ENCODE measurements at regions not wholly inside any gene's neighbourhood (a gene's known extent, or its start where the extent isn't known, plus 50 kb on each side); places are given as distances from the start of the nearest gene placed in this dataset.

DNA sequence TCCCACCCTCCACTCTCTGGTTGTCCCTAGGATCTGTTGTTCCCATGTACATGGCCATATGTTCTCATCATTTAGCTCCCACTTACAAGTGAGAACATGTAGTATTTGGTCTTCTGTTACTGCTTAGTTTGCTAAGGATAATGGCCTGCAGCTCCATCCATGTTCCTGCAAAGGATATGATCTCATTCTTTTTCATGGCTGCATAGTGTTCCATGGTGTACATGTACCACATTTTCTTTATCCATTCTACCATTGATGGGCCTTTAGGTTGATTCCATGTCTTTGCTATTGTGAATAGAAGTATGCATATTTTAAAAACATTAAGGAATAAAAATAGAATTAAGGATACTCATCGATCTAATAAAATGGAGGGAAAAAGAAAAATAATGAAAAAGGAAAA lies 278.4 kb downstream of the MBNL1 start:
- no peak overlapping the region for H3K4me3 ChIP-seq (ENCODE audit: low read depth, low read length)
- TF ChIP-seq, protein P1, sequence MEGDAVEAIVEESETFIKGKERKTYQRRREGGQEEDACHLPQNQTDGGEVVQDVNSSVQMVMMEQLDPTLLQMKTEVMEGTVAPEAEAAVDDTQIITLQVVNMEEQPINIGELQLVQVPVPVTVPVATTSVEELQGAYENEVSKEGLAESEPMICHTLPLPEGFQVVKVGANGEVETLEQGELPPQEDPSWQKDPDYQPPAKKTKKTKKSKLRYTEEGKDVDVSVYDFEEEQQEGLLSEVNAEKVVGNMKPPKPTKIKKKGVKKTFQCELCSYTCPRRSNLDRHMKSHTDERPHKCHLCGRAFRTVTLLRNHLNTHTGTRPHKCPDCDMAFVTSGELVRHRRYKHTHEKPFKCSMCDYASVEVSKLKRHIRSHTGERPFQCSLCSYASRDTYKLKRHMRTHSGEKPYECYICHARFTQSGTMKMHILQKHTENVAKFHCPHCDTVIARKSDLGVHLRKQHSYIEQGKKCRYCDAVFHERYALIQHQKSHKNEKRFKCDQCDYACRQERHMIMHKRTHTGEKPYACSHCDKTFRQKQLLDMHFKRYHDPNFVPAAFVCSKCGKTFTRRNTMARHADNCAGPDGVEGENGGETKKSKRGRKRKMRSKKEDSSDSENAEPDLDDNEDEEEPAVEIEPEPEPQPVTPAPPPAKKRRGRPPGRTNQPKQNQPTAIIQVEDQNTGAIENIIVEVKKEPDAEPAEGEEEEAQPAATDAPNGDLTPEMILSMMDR (IDR thresholded peaks at IDR 0.05; ENCODE audit: low read depth, low read length), result no peak
- TF ChIP-seq MYC (IDR thresholded peaks at IDR 0.05; ENCODE audit: low read depth, low read length) (no peak), POLR2A (IDR thresholded peaks at IDR 0.05; ENCODE audit: extremely low read depth, insufficient read length) (no peak)
- TF ChIP-seq, protein P2, sequence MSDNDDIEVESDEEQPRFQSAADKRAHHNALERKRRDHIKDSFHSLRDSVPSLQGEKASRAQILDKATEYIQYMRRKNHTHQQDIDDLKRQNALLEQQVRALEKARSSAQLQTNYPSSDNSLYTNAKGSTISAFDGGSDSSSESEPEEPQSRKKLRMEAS (IDR thresholded peaks at IDR 0.05; ENCODE audit: low read depth, low read length), result no peak
- DNase-seq (ENCODE audit: low read depth), result no peak

DNA sequence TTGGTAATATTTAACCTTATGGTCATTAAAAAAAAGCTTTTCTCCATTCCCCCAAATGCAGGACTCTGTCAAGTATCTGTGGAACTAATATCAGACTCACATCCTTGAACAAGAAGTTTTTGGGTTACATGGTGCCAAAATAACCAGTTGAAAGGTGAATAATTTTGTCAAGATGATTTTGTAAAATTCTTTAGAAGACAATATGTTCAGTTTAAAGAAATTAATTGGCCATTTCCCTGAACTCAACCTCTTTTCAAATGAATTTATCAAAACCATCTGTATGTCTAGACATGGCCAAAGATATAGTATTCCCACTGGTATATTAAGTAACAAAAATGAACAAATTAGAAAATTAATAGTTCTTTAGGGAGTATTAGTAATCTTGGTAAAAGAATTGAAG lies 280.5 kb downstream of the MBNL1 start:
- DNase-seq (ENCODE audit: low read depth), result no peak
- H3K4me3 ChIP-seq (ENCODE audit: low read depth, low read length), result no peak overlapping the region
- TF ChIP-seq MYC (IDR thresholded peaks at IDR 0.05; ENCODE audit: low read depth, low read length), result no peak
- TF ChIP-seq, protein P1 (IDR thresholded peaks at IDR 0.05; ENCODE audit: low read depth, low read length), result no peak
- TF ChIP-seq, protein P2 (IDR thresholded peaks at IDR 0.05; ENCODE audit: low read depth, low read length), result no peak
- TF ChIP-seq POLR2A (IDR thresholded peaks at IDR 0.05; ENCODE audit: extremely low read depth, insufficient read length), result no peak

DNA sequence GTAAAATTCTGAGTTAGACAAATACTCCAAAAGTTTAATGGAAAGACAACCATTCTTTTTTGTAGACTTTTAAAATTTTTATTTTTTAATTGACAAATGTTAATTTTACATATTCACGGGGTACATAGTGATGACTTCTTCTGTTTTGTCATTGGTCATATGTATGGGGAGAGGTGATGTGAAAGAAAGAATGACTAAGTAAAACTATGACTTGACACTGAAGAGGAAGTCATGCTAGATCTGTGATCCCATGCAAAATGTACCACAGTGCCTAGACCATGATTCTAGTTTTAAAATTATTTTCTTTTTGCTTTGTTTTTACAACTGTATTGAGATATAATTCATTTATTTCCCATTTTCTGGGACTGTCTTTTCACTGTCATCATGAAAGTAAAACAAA lies 281.6 kb downstream of the MBNL1 start:
- DNase-seq (ENCODE audit: low read depth), result peak; percentile 5
- TF ChIP-seq, protein P2 (IDR thresholded peaks at IDR 0.05; ENCODE audit: low read depth, low read length), result no peak
- TF ChIP-seq POLR2A (IDR thresholded peaks at IDR 0.05; ENCODE audit: extremely low read depth, insufficient read length) (no peak), MYC (IDR thresholded peaks at IDR 0.05; ENCODE audit: low read depth, low read length) (no peak)
- TF ChIP-seq, protein P1 (IDR thresholded peaks at IDR 0.05; ENCODE audit: low read depth, low read length), result no peak
- no peak overlapping the region for H3K4me3 ChIP-seq (ENCODE audit: low read depth, low read length)

DNA sequence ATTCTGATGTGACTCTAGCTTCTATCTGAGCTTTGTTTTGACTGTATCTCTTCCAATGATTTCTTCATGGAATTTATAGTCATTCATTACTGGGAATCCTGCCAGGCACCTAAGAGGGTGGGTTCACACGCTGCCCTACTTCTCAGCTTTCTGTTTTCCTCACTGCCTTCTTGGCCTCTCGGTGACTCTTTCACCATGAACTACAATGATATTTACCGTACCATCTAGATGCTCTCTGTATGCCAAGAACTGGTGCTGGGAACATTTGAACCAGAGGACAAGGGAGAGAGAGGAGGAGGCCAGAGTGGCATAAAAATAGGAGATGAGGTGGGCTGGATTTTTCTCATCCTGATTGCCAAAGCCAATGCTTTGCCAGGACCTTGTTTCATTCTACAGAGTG lies 280.0 kb upstream of the P2RY1 start:
- no peak overlapping the region for H3K4me3 ChIP-seq (ENCODE audit: low read depth, low read length)
- TF ChIP-seq, protein P2 (IDR thresholded peaks at IDR 0.05; ENCODE audit: low read depth, low read length), result no peak
- TF ChIP-seq, protein P1 (IDR thresholded peaks at IDR 0.05; ENCODE audit: low read depth, low read length), result no peak
- no peak for TF ChIP-seq MYC (IDR thresholded peaks at IDR 0.05; ENCODE audit: low read depth, low read length)
- TF ChIP-seq POLR2A (IDR thresholded peaks at IDR 0.05; ENCODE audit: extremely low read depth, insufficient read length), result no peak
- no peak for DNase-seq (ENCODE audit: low read depth)

DNA sequence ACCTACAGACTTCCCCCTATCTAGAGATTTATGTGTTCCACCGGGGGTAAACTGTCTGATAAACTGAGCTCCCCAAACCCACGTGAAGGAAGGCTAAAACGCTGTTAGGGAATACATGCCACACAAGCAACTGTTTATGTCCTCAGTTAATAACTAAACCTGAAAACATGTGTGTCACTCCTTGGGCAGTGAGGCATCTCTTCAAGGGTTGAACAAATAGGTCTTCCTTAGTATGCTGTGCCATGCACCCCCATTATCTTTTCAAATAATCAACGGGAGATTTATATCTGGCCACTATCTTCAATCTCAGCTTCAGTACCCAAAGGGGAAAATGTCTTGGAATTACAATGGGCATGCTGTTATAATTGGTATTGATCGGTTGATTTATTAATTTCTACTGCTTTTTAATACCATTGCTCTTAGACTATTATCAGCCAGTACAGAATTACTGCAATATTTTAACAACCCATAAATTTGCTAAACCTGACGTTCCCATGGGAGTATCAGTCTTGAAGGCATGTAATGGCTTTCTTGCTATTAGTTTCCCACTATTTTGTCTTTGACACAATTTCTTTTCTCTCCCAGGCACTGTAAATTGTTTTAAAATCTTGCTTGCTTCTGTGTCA lies 279.2 kb upstream of the P2RY1 start:
- TF ChIP-seq POLR2A (IDR thresholded peaks at IDR 0.05; ENCODE audit: extremely low read depth, insufficient read length), result no peak
- TF ChIP-seq, protein P2 (IDR thresholded peaks at IDR 0.05; ENCODE audit: low read depth, low read length), result no peak
- no peak overlapping the region for H3K4me3 ChIP-seq (ENCODE audit: low read depth, low read length)
- no peak for DNase-seq (ENCODE audit: low read depth)

DNA sequence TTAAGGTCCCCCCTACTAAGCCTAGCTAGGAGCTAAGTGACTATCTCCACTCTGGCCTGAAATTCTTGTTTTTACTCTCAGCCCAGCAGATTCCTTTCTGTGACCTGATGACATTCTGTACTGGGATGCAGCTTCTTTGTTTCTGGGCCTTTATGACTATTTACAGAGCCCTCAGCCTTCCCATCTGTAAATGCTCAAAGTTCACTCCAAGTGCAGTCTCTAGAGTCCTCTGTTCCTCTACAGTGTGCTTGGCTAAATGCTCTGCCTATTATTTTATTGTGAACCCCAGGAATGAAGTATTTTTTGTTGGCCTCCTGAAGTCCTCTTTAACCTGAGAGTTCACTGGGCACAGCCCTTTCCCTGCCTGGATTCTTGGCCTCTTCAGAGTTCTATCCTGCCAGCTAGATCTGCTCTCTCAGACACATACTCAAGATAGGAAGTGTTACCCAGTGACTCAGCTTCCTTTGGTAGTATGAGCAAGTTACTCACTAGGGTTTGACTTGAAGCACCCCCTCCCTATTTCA lies 278.1 kb upstream of the P2RY1 start:
- peak; percentile 35 for DNase-seq (ENCODE audit: low read depth)
- no peak overlapping the region for H3K4me3 ChIP-seq (ENCODE audit: low read depth, low read length)
- TF ChIP-seq, protein P2 (IDR thresholded peaks at IDR 0.05; ENCODE audit: low read depth, low read length), result no peak
- TF ChIP-seq, protein P1 (IDR thresholded peaks at IDR 0.05; ENCODE audit: low read depth, low read length), result no peak
- TF ChIP-seq MYC (IDR thresholded peaks at IDR 0.05; ENCODE audit: low read depth, low read length) (no peak), POLR2A (IDR thresholded peaks at IDR 0.05; ENCODE audit: extremely low read depth, insufficient read length) (no peak)

Data from NB4 (cell line).